ENCODE measurements at regions not wholly inside any gene's neighbourhood (a gene's known extent, or its start where the extent isn't known, plus 50 kb on each side); places are given as distances from the start of the nearest gene placed in this dataset.

- POLR2A ChIA-PET (ENCODE audit: unreplicated experiment): no interaction called here
- Histone ChIP-seq H3K14ac (replicated peaks; ENCODE audit: low read depth, low read length) (no peak overlapping the region), H3K4me1 (ENCODE audit: control insufficient read depth, insufficient read depth, low read length) (no peaks in the 10 kb centered on the region), H4K20me1 (ENCODE audit: insufficient read depth, low read length) (no peaks in the 10 kb centered on the region), H3K9me1 (ENCODE audit: insufficient read depth, low read length) (no peaks in the 10 kb centered on the region), H3K9me3 (ENCODE audit: control insufficient read depth, insufficient read depth, low read length) (no peaks in the 10 kb centered on the region), H3K4me2 (ENCODE audit: low read depth, low read length) (no peak overlapping the region), H3K18ac (ENCODE audit: low read depth, low read length) (no peak overlapping the region), H4K5ac (ENCODE audit: low read depth, low read length) (no peak overlapping the region), H2AK9ac (replicated peaks; ENCODE audit: low read depth, low read length, poor library complexity) (no peak overlapping the region), H2BK15ac (ENCODE audit: low read depth, low read length) (no peak overlapping the region), H2BK120ac (ENCODE audit: low read depth, low read length) (no peak overlapping the region), H2BK20ac (ENCODE audit: low read depth, low read length) (no peak overlapping the region), H3K4me3 (ENCODE audit: insufficient read depth, low read depth, low read length) (no peak overlapping the region), H3K4ac (ENCODE audit: low read depth, low read length) (no peak overlapping the region), H3K56ac (ENCODE audit: extremely low read depth, insufficient read depth, low read length) (no peak overlapping the region), H2AFZ (replicated peaks; ENCODE audit: low read length, poor library complexity) (no peak overlapping the region), H4K91ac (ENCODE audit: insufficient read depth, low read depth, low read length) (no peak overlapping the region), H2AK5ac (ENCODE audit: low read depth, low read length) (no peak overlapping the region), H3K9ac (ENCODE audit: low read depth, low read length) (no peak overlapping the region), H3K27ac (ENCODE audit: insufficient read depth, low read length) (no peak overlapping the region), H2BK5ac (ENCODE audit: low read depth, low read length, poor library complexity, severe bottlenecking) (no peak overlapping the region), H3K23ac (ENCODE audit: low read depth, low read length) (no peak overlapping the region), H3K36me3 (ENCODE audit: control insufficient read depth, insufficient read depth, low read length) (no peaks in the 10 kb centered on the region), H3K79me1 (ENCODE audit: low read depth in 1 of 2, low read length in 2 of 2) (no peaks in the 10 kb centered on the region), H3K27me3 (ENCODE audit: control insufficient read depth, insufficient read depth, low read length) (peaks cover 4% of the 10 kb centered on the region), H4K8ac (ENCODE audit: low read depth in 2 of 2, low read length in 2 of 2) (no peak overlapping the region)
- TF ChIP-seq RAD21 (IDR thresholded peaks at IDR 0.05; ENCODE audit: low read length) (no peak), FOS (IDR thresholded peaks at IDR 0.05; ENCODE audit: low read depth, low read length) (no peak), MXI1 (IDR thresholded peaks at IDR 0.05; ENCODE audit: borderline replicate concordance, low read depth, low read length) (no peak), MAZ (IDR thresholded peaks at IDR 0.05; ENCODE audit: borderline replicate concordance, low read depth, low read length) (no peak), POLR2A (IDR thresholded peaks at IDR 0.05; ENCODE audit: low read depth, low read length) (no peak), NFE2L2 (IDR thresholded peaks at IDR 0.05; ENCODE audit: low read depth, low read length) (no peak), ELK1 (IDR thresholded peaks at IDR 0.05; ENCODE audit: borderline replicate concordance, low read depth, low read length) (no peak), BHLHE40 (IDR thresholded peaks at IDR 0.05; ENCODE audit: low read depth, low read length) (no peak), CTCF (conservative IDR thresholded peaks at IDR 0.05; ENCODE audit: low read depth, low read length) (no peak)
- ATAC-seq (ENCODE audit: low read depth): no peak
- in situ Hi-C loops (cut with MboI; ENCODE audit: low sequenced_read_pairs) (no loop called here), dilution Hi-C loops (cut with HindIII; ENCODE audit: low sequenced_read_pairs, unreplicated experiment) (no loop called here), intact Hi-C loops (cut with micrococcal nuclease) (no loop called here)
- no TSS peak for BruUV-seq (replicated peaks)
- no peak for DNase-seq
- no CpG with 5 or more reads among the region's 4 CpGs for WGBS, 2 experiments (ENCODE audit: extremely low coverage in 2 of 2, insufficient read length in 1 of 2)
- CTCF ChIA-PET: no interaction called here
These were observed 76.8 kb upstream of the SIRPG start for GRCh38 chr20:1734269-1734858.

All from IMR-90 (cell line).